Esophagus muscularis mucosa (tissue), 4 donors: ENCODE measurements at regions not wholly inside any gene's neighbourhood (a gene's known extent, or its start where the extent isn't known, plus 50 kb on each side); places are given as distances from the start of the nearest gene placed in this dataset.

Experiments
- DNase-seq: peaks from one replicate; pipeline ENCODE4 v3.0.0-alpha.2; 2017; ENCODE audit errors: extremely low spot score
- H3K27ac ChIP-seq, 4 donors: fragments of 200-600 bp; sonication (generic); replicated peaks in 1 of 4; 1 replicate in 3 of 4; 2 replicates in 1 of 4; pipeline ENCODE4 v1.5.1; 2016 to 2019; ENCODE audit warnings: mild to moderate bottlenecking in 1 of 4
- H3K27me3 ChIP-seq, 4 donors: fragments of 200-600 bp; sonication (generic); one replicate each; pipeline versions ENCODE4 v1.5.1 to v1.6.0; 2016 to 2019
- H3K36me3 ChIP-seq, 4 donors: fragments of 200-600 bp; sonication (generic); one replicate each; pipeline ENCODE4 v1.5.1; 2016 to 2019
- H3K4me1 ChIP-seq, 4 donors: fragments of 200-600 bp; sonication (generic); one replicate each; pipeline ENCODE4 v1.5.1; 2016 to 2019
- H3K4me3 ChIP-seq, 4 donors: fragments of 200-600 bp; sonication (generic); 1 replicate in 2 of 4; 2 replicates in 2 of 4; pipeline ENCODE4 v1.5.1; 2016 to 2019; ENCODE audit warnings: mild to moderate bottlenecking in 4 of 4, moderate library complexity in 1 of 4
- H3K9me3 ChIP-seq, 4 donors: fragments of 200-600 bp; sonication (generic); 1 replicate in 3 of 4; 2 replicates in 1 of 4; pipeline ENCODE4 v1.5.1; 2016 to 2019
- EP300 ChIP-seq: sonication (generic); formaldehyde crosslinking; IDR thresholded peaks from one replicate; pipeline ENCODE4 v1.6.1; 2017; ENCODE audit warnings: antibody characterized with exemption
- POLR2A ChIP-seq: fragments of 450-650 bp; IDR thresholded peaks from one replicate; pipeline ENCODE4 v1.6.1; 2017; ENCODE audit warnings: antibody characterized with exemption, moderate library complexity, mild to moderate bottlenecking, low read depth
- POLR2AphosphoS5 ChIP-seq, 2 donors: sonication (generic); formaldehyde crosslinking; IDR thresholded peaks; one replicate each; pipeline ENCODE4 v1.6.1; 2017; ENCODE audit warnings: antibody characterized with exemption in 2 of 2
- WGBS: methylation state at CpG from one replicate; pipeline ENCODE4 v1.1.5; 2018; 5-methylcytosine and 5-hydroxymethylcytosine counted together
- intact Hi-C: fragments of 100-400 bp; cut with DNase I; formaldehyde crosslinking; loops from one replicate; pipeline ENCODE4 v1.15.1; 2023
- TF ChIP-seq, protein P1 (sequence below), 3 experiments: fragments of 200-600 bp in 2 of 3; fragments of 450-650 bp in 1 of 3; sonication (generic) in 2 of 3; IDR thresholded peaks; one replicate each; pipeline ENCODE4 v1.5.1; 2017 to 2019; ENCODE audit warnings: antibody characterized with exemption in 3 of 3, mild to moderate bottlenecking in 2 of 3, moderate library complexity in 1 of 3

DNA sequence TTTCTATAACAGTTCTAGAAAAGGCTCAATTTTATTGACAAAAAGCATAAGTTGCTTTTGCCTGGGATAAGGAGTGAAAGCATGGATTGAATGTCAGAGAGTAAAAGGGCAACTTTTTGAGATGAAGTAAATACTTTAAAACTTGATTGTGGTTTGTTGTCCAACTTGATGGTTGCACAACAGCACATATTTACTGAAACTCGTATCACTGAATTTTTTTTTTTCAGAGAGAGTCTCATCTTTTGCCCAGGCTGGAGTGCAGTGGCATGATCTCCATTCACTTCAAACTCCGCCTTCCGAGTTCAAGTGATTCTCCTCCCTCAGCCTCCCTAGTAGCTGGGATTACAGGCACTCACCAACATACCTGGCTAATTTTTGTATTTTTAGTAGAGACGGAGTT is 856.8 kb downstream of the SH3BGRL start:
- no peak overlapping the region for H3K27ac ChIP-seq
- no peak for TF ChIP-seq POLR2A
- intact Hi-C loops: no loop called here
- no peaks in the 10 kb centered on the region for H3K27me3 ChIP-seq
- H3K36me3 ChIP-seq: no peaks in the 10 kb centered on the region
- DNase-seq: no peak
- no peaks in the 10 kb centered on the region for H3K4me1 ChIP-seq
- 78% methylated on average over 4 of the region's 4 CpGs for WGBS
- no peak overlapping the region for H3K4me3 ChIP-seq
- no peaks in the 10 kb centered on the region for H3K9me3 ChIP-seq

DNA sequence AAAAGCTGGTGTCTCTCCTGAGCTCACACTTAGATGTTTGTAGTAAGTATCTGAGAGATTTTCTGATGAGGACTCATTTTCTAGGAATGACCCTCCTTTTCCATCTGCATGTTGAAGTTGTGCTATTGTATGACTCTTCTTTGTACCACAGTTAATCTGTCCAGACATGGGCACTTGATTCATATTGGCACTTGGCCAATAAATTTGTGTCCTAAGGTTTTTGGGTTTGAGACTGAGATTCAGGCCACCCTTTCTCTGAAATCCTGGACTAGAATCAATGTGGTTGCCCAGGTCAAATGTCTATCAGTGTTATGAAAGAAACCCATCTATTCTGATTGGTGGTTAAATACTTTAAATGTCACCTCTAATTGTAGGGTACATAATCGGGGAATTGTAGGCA is 869.0 kb downstream of the SH3BGRL start:
- no peak for DNase-seq
- H3K9me3 ChIP-seq: no peaks in the 10 kb centered on the region
- WGBS: 93% methylated on average over 1 of the region's 1 CpG
- no peak overlapping the region for H3K27ac ChIP-seq
- no peaks in the 10 kb centered on the region for H3K4me1 ChIP-seq
- intact Hi-C loops: no loop called here
- TF ChIP-seq, protein P1, sequence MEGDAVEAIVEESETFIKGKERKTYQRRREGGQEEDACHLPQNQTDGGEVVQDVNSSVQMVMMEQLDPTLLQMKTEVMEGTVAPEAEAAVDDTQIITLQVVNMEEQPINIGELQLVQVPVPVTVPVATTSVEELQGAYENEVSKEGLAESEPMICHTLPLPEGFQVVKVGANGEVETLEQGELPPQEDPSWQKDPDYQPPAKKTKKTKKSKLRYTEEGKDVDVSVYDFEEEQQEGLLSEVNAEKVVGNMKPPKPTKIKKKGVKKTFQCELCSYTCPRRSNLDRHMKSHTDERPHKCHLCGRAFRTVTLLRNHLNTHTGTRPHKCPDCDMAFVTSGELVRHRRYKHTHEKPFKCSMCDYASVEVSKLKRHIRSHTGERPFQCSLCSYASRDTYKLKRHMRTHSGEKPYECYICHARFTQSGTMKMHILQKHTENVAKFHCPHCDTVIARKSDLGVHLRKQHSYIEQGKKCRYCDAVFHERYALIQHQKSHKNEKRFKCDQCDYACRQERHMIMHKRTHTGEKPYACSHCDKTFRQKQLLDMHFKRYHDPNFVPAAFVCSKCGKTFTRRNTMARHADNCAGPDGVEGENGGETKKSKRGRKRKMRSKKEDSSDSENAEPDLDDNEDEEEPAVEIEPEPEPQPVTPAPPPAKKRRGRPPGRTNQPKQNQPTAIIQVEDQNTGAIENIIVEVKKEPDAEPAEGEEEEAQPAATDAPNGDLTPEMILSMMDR (IDR thresholded peaks at IDR 0.05): no peak
- TF ChIP-seq POLR2AphosphoS5 (IDR thresholded peaks at IDR 0.05) (no peak), EP300 (no peak), POLR2A (no peak)
- H3K36me3 ChIP-seq: no peaks in the 10 kb centered on the region
- no peaks in the 10 kb centered on the region for H3K27me3 ChIP-seq
- no peak overlapping the region for H3K4me3 ChIP-seq

DNA sequence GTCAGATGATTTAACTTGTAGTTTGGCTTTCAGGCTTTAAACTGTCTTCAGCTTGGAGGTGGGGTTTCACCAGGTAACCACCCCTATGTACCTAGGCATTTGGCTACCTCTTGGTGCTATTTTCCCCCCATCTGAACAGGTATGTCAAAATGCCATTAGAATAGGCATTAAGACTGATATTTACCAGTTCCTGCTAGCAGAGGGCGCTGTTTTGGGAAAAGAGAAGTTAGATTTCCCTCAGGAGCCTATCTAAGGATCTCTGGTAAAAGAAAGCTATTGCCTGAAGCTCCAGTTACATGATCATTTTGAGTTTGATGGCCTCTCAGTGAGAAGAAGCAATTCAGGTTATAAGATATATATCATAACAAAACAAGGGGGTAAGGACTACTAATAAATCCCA is 879.1 kb downstream of the SH3BGRL start:
- TF ChIP-seq POLR2A: no peak
- TF ChIP-seq POLR2AphosphoS5 (IDR thresholded peaks at IDR 0.05): no peak
- TF ChIP-seq EP300: no peak
- TF ChIP-seq, protein P1 (IDR thresholded peaks at IDR 0.05): no peak
- no peak overlapping the region for H3K27ac ChIP-seq
- H3K4me1 ChIP-seq: no peaks in the 10 kb centered on the region
- no peaks in the 10 kb centered on the region for H3K36me3 ChIP-seq
- 7% methylated on average over 1 of the region's 1 CpG for WGBS
- H3K4me3 ChIP-seq: no peak overlapping the region
- no peak for DNase-seq
- intact Hi-C loops: no loop called here
- peaks cover 0 to 17% (median 0%) of the 10 kb centered on the region in 4 donors for H3K9me3 ChIP-seq
- no peaks in the 10 kb centered on the region for H3K27me3 ChIP-seq

DNA sequence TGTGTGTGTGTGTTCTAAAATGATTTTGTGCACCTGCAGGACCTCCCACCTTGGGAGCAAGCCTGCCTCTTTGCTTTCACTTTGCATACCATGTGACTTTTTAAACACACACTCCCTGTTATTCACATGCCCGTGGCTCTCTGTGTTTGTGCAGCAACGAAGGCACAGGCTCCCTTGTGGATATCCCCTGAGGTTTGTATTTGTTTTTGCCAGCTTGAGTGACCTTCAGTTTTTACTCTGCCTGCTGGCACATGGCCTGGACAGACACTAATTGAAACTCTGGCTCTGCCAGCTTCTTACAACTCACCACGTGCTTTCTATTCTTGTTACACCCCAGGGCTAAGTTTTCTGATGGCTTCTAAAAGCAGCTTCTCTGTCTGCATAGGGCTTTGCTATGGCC is 885.8 kb downstream of the SH3BGRL start:
- no peak overlapping the region for H3K4me3 ChIP-seq
- H3K4me1 ChIP-seq: no peaks in the 10 kb centered on the region
- H3K36me3 ChIP-seq: no peaks in the 10 kb centered on the region
- TF ChIP-seq POLR2A (no peak), POLR2AphosphoS5 (IDR thresholded peaks at IDR 0.05) (no peak), EP300 (no peak)
- TF ChIP-seq, protein P1 (IDR thresholded peaks at IDR 0.05): no peak
- H3K27ac ChIP-seq: no peak overlapping the region
- H3K9me3 ChIP-seq: peaks cover 0 to 17% (median 0%) of the 10 kb centered on the region in 4 donors
- WGBS: 26% methylated on average over 3 of the region's 3 CpGs
- DNase-seq: no peak
- intact Hi-C loops: no loop called here
- no peaks in the 10 kb centered on the region for H3K27me3 ChIP-seq

DNA sequence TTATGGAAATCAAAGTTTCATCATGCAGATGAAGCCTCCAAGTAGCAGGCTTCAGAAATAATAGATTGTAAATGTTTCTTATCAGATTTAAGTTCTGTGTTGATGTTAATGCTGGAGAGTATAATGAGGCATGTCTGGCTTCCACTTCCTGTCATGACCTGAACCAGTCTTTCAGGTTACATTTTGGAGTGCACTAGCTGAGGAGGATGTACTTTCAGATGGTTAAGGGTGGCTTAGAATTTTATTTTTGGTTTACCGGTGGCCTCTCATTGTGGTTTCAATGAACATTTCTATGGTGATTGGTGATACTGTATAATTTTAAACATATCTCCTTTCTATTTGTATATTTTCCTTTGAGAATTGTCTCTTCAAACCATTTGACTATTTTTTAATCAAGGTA is 890.4 kb downstream of the SH3BGRL start:
- TF ChIP-seq POLR2AphosphoS5 (IDR thresholded peaks at IDR 0.05) (no peak), EP300 (no peak), POLR2A (no peak)
- TF ChIP-seq, protein P1 (IDR thresholded peaks at IDR 0.05): no peak
- H3K27me3 ChIP-seq: no peaks in the 10 kb centered on the region
- 81% methylated on average over 1 of the region's 1 CpG for WGBS
- DNase-seq: no peak
- no peak overlapping the region for H3K4me3 ChIP-seq
- H3K27ac ChIP-seq: no peak overlapping the region
- intact Hi-C loops: no loop called here
- no peaks in the 10 kb centered on the region for H3K9me3 ChIP-seq
- H3K4me1 ChIP-seq: no peaks in the 10 kb centered on the region
- no peaks in the 10 kb centered on the region for H3K36me3 ChIP-seq
